ENCODE measurements at regions not wholly inside any gene's neighbourhood (a gene's known extent, or its start where the extent isn't known, plus 50 kb on each side); places are given as distances from the start of the nearest gene placed in this dataset.

DNA sequence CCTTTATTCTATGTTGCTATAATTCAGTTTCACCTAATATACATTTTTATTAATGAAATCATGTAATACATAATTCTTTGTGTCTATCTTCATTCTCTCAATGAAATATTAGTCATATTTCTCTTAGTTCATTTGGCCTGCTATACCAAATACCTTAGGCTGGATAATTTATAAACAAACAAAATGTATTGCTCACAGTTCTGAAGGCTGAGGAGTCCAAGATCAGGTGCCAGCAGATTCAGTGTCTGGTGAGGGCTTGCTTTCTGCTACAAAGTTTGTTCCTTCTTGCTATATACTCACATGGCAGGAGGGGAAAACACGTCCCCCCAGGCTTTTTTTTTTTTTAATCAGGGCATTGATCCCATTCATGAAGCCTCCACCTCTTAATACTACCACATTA lies 143.4 kb upstream of the GRB10 start:
- TF ChIP-seq, protein P1, sequence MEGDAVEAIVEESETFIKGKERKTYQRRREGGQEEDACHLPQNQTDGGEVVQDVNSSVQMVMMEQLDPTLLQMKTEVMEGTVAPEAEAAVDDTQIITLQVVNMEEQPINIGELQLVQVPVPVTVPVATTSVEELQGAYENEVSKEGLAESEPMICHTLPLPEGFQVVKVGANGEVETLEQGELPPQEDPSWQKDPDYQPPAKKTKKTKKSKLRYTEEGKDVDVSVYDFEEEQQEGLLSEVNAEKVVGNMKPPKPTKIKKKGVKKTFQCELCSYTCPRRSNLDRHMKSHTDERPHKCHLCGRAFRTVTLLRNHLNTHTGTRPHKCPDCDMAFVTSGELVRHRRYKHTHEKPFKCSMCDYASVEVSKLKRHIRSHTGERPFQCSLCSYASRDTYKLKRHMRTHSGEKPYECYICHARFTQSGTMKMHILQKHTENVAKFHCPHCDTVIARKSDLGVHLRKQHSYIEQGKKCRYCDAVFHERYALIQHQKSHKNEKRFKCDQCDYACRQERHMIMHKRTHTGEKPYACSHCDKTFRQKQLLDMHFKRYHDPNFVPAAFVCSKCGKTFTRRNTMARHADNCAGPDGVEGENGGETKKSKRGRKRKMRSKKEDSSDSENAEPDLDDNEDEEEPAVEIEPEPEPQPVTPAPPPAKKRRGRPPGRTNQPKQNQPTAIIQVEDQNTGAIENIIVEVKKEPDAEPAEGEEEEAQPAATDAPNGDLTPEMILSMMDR (IDR thresholded peaks at IDR 0.05 in 4 of 5, conservative IDR thresholded peaks at IDR 0.05 in 1 of 5) = no peak
- no peak for TF ChIP-seq POLR2A (IDR thresholded peaks at IDR 0.05)

Data from gastrocnemius medialis (tissue), 4 donors.